IMR-90 (cell line): ENCODE measurements at regions not wholly inside any gene's neighbourhood (a gene's known extent, or its start where the extent isn't known, plus 50 kb on each side); places are given as distances from the start of the nearest gene placed in this dataset.
"Not testable (repeated sequence)": the region's sequence is repeated elsewhere in the genome, so short reads cannot be mapped to it uniquely, and the experiment has no call there.

Experiments used
- ATAC-seq: fragments of 200-7000 bp; cut with Tn5 transposase; 2 replicates; pipeline ENCODE4 v1.9.1; 2020; ENCODE audit warnings: low read depth, mild to moderate bottlenecking, moderate library complexity
- BruUV-seq: library from RNA; stranded (reverse); fragments of 400-500 nt; replicated peaks from 2 replicates; lab custom pipeline; 2021; lab: Mats Ljungman, UMichigan
- CTCF ChIA-PET: fragments of 300-600 bp; formaldehyde crosslinking; extraction: SDS; loops from one replicate; lab custom pipeline; 2021; ENCODE audit warnings: antibody characterized with exemption; lab: Yijun Ruan, JAX
- POLR2A ChIA-PET: fragments of 300-600 bp; sonication (Branson Sonifier 250); formaldehyde crosslinking; loops from one replicate; lab custom pipeline; 2022; ENCODE audit warnings: antibody characterized with exemption; ENCODE audit not compliant: unreplicated experiment; lab: Charles Lee
- DNase-seq: peaks from one replicate; pipeline ENCODE4 v3.0.0; 2013
- H2AFZ ChIP-seq: replicated peaks from 2 replicates; pipeline ENCODE3; 2013; ENCODE audit warnings: low read length, mild to moderate bottlenecking; ENCODE audit not compliant: poor library complexity
- H2AK5ac ChIP-seq: 2 replicates; pipeline ENCODE4 v1.6.1; 2013; ENCODE audit warnings: low read depth, low read length, inconsistent platforms
- H2AK9ac ChIP-seq: replicated peaks from 2 replicates; pipeline ENCODE3; 2013; ENCODE audit warnings: mild to moderate bottlenecking, low read depth, low read length, moderate library complexity; ENCODE audit not compliant: poor library complexity
- H2BK120ac ChIP-seq: 2 replicates; pipeline ENCODE4 v1.6.1; 2013; ENCODE audit warnings: low read depth, low read length, inconsistent platforms
- H2BK15ac ChIP-seq: 3 replicates; pipeline ENCODE4 v1.6.1; 2013; ENCODE audit warnings: low read depth, low read length, inconsistent platforms
- H2BK20ac ChIP-seq: 2 replicates; pipeline ENCODE4 v1.6.1; 2013; ENCODE audit warnings: low read depth, mild to moderate bottlenecking, inconsistent platforms, low read length, moderate library complexity
- H2BK5ac ChIP-seq: 2 replicates; pipeline ENCODE4 v1.6.1; 2013; ENCODE audit warnings: mild to moderate bottlenecking, low read depth, low read length, inconsistent platforms; ENCODE audit not compliant: poor library complexity, severe bottlenecking
- H3K14ac ChIP-seq: replicated peaks from 2 replicates; pipeline ENCODE4 v1.6.1; 2013; ENCODE audit warnings: low read depth, low read length, inconsistent platforms
- H3K18ac ChIP-seq: 2 replicates; pipeline ENCODE4 v1.6.1; 2013; ENCODE audit warnings: low read depth, low read length, control low read depth
- H3K23ac ChIP-seq: 2 replicates; pipeline ENCODE4 v1.6.1; 2013; ENCODE audit warnings: low read depth, low read length, inconsistent platforms
- H3K27ac ChIP-seq: 2 replicates; pipeline ENCODE4 v1.5.1; 2013; ENCODE audit warnings: mild to moderate bottlenecking, control low read depth, low read length; ENCODE audit not compliant: insufficient read depth
- H3K27me3 ChIP-seq: 2 replicates; pipeline ENCODE4 v1.6.1; 2013; ENCODE audit warnings: low read length; ENCODE audit not compliant: control insufficient read depth, insufficient read depth
- H3K36me3 ChIP-seq: 2 replicates; pipeline ENCODE4 v1.6.1; 2013; ENCODE audit warnings: low read length, mixed read lengths; ENCODE audit not compliant: control insufficient read depth, insufficient read depth
- H3K4ac ChIP-seq: 2 replicates; pipeline ENCODE4 v1.6.1; 2013; ENCODE audit warnings: low read depth, low read length, inconsistent platforms
- H3K4me1 ChIP-seq: 2 replicates; pipeline ENCODE4 v1.6.1; 2013; ENCODE audit warnings: low read length, mixed read lengths; ENCODE audit not compliant: control insufficient read depth, insufficient read depth
- H3K4me2 ChIP-seq: 2 replicates; pipeline ENCODE4 v1.6.1; 2013; ENCODE audit warnings: low read depth, mild to moderate bottlenecking, control low read depth, low read length, moderate library complexity
- H3K4me3 ChIP-seq: 2 replicates; pipeline ENCODE4 v1.5.1; 2013; ENCODE audit warnings: low read depth, mild to moderate bottlenecking, control low read depth, low read length, moderate library complexity; ENCODE audit not compliant: insufficient read depth
- H3K56ac ChIP-seq: 2 replicates; pipeline ENCODE4 v1.6.1; 2013; ENCODE audit warnings: low read length, inconsistent platforms; ENCODE audit not compliant: insufficient read depth; ENCODE audit errors: extremely low read depth
- H3K79me1 ChIP-seq, 2 experiments: 2 replicates each; pipeline ENCODE4 v1.6.1; 2013; ENCODE audit warnings: low read length in 2 of 2, inconsistent platforms in 1 of 2, low read depth in 1 of 2
- H3K9ac ChIP-seq: 2 replicates; pipeline ENCODE4 v1.6.1; 2013; ENCODE audit warnings: low read depth, low read length, control low read depth
- H3K9me1 ChIP-seq: 2 replicates; pipeline ENCODE4 v1.6.1; 2013; ENCODE audit warnings: low read length, inconsistent platforms; ENCODE audit not compliant: insufficient read depth
- H3K9me3 ChIP-seq: 2 replicates; pipeline ENCODE4 v1.6.1; 2013; ENCODE audit warnings: low read length; ENCODE audit not compliant: control insufficient read depth, insufficient read depth
- H4K20me1 ChIP-seq: 2 replicates; pipeline ENCODE4 v1.6.1; 2013; ENCODE audit warnings: low read length, inconsistent platforms; ENCODE audit not compliant: insufficient read depth
- H4K5ac ChIP-seq: 2 replicates; pipeline ENCODE4 v1.6.1; 2013; ENCODE audit warnings: mild to moderate bottlenecking, low read depth, low read length, control low read depth
- H4K8ac ChIP-seq, 2 experiments: 2 replicates each; pipeline ENCODE4 v1.6.1; 2013; ENCODE audit warnings: low read depth in 2 of 2, low read length in 2 of 2, control low read depth in 1 of 2, inconsistent platforms in 1 of 2
- H4K91ac ChIP-seq: 2 replicates; pipeline ENCODE4 v1.6.1; 2013; ENCODE audit warnings: low read depth, low read length, inconsistent platforms; ENCODE audit not compliant: insufficient read depth
- WGBS, 2 experiments: methylation state at CpG; one replicate each; pipeline versions ENCODE4 v1.1.5 to v1.1.7; 2013; ENCODE audit warnings: missing lambda C conversion rate in 2 of 2; ENCODE audit not compliant: insufficient read length in 1 of 2; ENCODE audit errors: extremely low coverage in 2 of 2; 5-methylcytosine and 5-hydroxymethylcytosine counted together
- dilution Hi-C: fragments of 300-500 bp; cut with HindIII; formaldehyde crosslinking; loops from one replicate; pipeline ENCODE4 v1.14.3; 2018; ENCODE audit warnings: low sequenced_read_pairs; ENCODE audit not compliant: unreplicated experiment
- in situ Hi-C: fragments of 300-500 bp; cut with MboI; formaldehyde crosslinking; loops from 3 replicates; pipeline ENCODE4 v1.14.3; 2019; ENCODE audit warnings: low sequenced_read_pairs, inconsistent platforms, mixed read lengths
- intact Hi-C: fragments of 100-400 bp; cut with micrococcal nuclease; formaldehyde crosslinking; loops from 2 replicates; pipeline ENCODE4 v1.10.0; 2022

- H2AK9ac ChIP-seq, H2AFZ ChIP-seq, H3K23ac ChIP-seq, H3K4me2 ChIP-seq, H3K18ac ChIP-seq, H2BK15ac ChIP-seq, BruUV-seq, intact Hi-C loops, H4K5ac ChIP-seq, H3K4me3 ChIP-seq, H3K4me1 ChIP-seq, CTCF ChIA-PET, H2BK120ac ChIP-seq, H3K4ac ChIP-seq, H2BK5ac ChIP-seq, H3K27me3 ChIP-seq, H4K20me1 ChIP-seq, H4K91ac ChIP-seq, dilution Hi-C loops, H2AK5ac ChIP-seq, POLR2A ChIA-PET, H3K9ac ChIP-seq, H2BK20ac ChIP-seq, H3K27ac ChIP-seq, DNase-seq, H3K79me1 ChIP-seq, in situ Hi-C loops, H3K9me3 ChIP-seq, H4K8ac ChIP-seq, H3K36me3 ChIP-seq, H3K56ac ChIP-seq, ATAC-seq, H3K9me1 ChIP-seq, H3K14ac ChIP-seq: not testable (repeated sequence)
- WGBS, 2 experiments: no CpG with 5 or more reads among the region's 1 CpG
Observed at GRCh38 chr14:63106487-63106886, 61.2 kb upstream of the KCNH5 start.
